Right renal cortex interstitium (tissue), 3 donors: ENCODE measurements at regions not wholly inside any gene's neighbourhood (a gene's known extent, or its start where the extent isn't known, plus 50 kb on each side); places are given as distances from the start of the nearest gene placed in this dataset.
A peak's percentile ranks its signal among the peaks of the same experiment; 100 is the strongest.

Experiments used
- DNase-seq, 3 donors: peaks; one replicate each; pipeline ENCODE4 v3.0.0-alpha.2; 2013; ENCODE audit warnings: low read depth in 3 of 3, low spot score in 2 of 3

DNA sequence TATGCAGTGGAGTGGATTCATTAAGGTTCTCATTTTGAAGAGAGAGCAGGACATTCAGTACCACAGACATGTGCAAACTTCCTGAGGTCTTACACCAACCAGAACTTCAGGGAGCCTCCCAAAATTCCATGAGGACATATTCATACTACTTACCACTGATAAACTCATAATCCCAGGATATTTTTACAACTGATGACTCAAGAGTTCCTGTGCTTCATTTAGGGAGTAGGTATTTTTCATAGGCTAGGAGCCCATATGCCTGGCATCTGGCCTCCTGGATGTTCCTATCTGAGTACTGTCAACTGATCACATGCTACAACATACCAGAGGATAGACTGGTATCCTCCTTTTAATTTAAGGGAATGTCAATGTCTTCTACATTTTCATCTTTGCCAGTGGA is 578.0 kb downstream of the EFNA5 start:
- no peak for DNase-seq

DNA sequence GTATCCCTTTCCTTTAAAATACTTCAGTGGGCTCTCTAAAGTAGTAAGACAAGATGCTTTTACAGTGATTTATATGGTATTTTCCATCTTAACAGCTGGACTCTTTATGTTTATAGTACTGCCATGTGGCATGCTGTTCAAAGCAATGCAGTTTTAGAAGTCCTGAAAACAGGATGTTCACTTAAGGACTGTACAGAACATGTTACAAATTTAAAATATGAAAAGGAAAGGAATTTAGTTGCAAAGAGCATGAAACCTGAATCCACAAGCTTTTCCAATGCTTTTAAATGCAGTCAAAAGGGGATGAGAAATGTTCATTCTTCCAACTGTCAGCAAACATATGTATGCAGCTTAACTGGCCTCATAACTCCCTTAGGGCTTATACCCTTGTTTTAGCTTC is 580.2 kb downstream of the EFNA5 start:
- peak in 1 of 3 donors; percentile 20 for DNase-seq

DNA sequence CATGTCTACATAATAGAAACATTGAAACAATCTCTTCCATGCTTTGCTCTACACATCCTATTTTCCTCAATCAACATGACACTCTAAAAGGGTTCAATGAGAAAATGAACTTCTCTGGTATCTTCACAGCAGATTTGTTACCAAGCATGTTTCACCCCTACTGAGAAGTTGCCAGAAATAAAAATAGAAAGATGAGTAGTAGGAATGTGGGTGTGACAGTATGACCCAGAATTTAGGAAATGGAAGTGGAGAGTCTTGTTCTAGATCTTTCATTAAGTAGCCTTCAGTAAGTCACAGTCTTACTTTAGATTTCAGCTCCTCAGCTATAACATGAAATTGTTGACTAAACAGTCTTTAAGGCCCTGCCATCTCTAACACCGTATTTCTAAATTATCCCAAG is 581.8 kb downstream of the EFNA5 start:
- DNase-seq = no peak

DNA sequence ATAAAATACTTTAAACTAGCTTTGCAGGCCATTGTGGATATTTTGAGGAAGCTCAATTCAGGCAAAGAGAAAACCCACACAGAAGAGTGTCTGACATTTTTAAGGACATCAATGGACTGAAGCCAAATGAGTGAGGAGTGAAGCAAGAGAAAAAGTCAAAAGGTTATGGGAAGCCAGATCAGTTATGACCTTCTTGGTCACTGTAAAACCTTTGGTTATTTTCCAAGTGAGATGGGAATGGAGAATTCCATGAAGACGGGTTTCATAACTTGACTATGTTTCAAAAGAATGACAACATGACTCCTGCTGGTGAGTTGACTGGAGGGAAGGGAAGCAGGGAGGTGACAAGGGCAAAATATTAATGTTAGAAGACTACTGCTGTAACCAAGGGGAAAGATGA is 585.2 kb downstream of the EFNA5 start:
- DNase-seq = no peak

DNA sequence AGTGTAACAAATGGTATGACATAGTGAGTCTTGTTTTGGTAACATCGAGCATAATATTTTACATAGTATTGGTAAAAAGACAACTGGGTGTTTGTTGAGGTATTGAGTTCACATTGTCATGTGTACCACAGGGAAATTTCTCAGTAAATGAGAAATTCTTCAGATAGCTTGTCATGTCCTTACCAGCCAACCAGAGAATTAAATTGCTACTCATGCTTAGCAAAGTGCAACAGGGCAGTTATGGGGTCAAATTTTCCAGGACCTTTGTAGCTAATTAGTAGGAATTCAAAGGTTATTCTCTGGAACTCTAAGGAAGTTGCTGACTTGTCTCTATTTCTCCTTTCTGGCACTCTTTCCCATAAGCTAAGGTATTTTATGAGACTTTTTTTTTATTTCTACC is 595.7 kb downstream of the EFNA5 start:
- DNase-seq = no peak

DNA sequence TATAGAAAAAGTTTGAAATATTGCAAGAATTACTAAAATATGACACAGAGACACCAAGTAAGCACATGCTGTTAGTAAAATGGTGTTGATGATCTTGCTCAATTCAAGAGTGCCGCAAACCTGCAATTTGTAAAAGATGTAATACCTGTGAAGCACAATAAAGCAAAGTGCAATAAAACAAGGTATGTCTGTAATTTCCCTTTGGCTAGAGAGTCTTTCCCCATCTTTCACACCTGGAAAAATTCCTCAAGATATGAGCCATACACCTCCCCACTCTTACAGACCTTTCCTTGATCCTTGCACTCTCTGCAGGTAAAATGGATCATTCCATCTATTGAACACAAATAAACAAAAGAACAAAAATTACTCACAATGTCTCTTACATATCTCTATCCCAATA is 597.8 kb downstream of the EFNA5 start:
- DNase-seq = no peak

DNA sequence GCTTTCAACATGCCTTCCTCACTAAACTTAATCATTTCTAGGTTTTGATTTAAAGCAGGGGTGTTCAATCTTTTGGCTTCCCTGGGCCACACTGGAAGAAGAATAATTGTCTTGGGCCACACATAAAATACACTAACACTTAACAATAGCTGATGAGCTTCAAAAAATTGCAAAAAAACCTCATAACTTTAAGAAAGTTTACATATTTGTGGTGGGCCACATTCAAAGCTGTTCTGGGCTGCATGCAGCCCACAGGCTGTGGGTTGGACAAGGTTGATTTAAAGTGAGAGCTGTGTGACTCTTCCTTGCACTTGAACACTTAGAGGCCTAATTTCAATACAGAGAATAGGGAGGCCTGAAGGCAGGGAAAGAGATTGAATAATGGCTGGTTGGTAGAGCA is 598.3 kb downstream of the EFNA5 start:
- DNase-seq = no peak

DNA sequence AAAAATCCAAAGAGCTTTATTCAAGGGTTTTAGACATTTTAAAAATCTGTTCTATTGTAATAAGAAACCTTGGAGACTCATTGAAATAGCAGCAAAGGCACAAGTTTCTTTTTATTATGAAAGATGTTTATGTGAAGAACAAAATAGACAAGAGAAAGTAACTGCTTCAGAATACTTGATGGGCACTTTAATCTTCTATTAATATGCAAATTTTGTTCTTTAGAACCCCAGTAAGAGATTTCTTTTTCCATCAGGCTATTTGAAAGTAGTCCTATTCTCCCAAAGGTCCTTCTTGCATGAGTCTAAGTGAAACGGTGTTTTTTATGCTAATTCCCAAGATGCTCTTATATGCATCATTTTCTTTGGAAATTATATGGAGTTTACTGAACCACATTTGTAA is 602.0 kb downstream of the EFNA5 start:
- no peak for DNase-seq

DNA sequence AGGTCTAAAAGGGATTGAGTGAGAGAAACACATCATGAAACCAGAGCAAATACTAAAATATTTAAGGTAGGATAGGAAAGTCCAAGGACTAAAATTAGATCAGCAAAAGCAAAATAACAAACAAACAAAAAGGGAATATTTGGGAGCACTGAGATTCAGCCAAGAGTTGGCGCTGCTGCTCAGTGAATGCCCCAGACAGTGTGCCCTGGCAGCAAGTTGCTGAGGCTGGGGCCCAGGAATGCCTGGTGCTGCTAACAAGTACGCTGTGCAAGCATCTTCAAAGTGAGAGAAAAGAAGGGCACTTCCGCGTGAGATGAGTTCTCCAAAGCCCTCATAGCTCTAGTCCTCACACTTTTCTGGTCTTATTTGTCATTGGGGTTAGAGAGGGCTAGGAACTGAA is 603.3 kb downstream of the EFNA5 start:
- no peak for DNase-seq

DNA sequence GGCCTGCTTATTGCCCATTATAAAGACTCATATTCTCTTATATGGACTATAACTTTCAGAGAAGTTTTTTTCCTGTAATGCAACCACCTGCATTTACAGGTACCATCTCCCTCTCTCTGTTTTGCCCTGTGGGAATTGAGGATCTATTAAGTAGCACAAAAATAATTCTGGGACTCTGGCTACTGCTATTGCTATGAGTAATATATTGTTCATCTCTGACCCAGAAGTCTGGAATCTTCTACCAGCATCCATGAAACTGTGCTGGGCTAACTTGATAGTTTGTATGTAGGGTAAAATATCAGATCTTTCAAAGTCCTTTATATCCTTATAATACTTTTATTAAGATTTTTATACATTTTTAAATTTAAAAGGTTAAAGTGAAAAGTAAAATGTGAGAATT is 607.2 kb downstream of the EFNA5 start:
- no peak for DNase-seq

DNA sequence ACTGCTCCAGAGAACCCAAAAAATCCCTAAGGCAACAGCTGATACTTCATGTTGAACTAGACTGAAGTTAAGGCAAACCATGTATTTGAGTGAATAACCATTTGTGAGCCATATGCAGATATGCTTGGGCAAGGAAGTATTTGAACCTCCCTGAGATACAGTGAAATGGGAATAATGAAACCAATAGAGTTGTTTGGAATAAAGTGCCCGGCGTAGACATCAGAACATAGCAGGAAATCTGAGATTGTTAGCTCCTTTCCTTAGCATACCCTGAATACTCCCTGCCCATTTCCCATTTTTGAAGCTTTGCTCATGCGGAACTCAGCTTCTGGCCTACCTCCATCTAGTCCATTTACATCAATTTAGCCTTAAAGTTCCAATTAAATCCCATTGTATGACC is 611.9 kb downstream of the EFNA5 start:
- no peak for DNase-seq

DNA sequence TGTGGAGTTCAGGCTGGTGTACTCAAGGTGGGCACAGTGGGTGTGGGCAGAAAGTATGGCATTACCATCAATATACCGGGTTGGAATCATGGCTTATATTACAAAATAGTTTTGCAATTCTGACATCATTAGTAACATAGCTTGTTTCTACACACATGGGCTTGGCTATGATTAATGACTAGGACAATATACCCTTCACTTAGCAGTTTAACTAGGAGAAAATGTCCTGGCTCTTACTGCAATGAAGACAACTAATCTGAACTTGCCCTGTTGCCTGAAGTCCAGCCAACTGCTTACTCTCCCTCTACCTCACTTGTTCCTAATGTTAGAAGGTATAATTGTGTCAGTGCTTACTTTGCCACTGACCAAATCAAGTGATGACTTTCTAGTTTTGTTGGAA is 612.5 kb downstream of the EFNA5 start:
- no peak for DNase-seq

DNA sequence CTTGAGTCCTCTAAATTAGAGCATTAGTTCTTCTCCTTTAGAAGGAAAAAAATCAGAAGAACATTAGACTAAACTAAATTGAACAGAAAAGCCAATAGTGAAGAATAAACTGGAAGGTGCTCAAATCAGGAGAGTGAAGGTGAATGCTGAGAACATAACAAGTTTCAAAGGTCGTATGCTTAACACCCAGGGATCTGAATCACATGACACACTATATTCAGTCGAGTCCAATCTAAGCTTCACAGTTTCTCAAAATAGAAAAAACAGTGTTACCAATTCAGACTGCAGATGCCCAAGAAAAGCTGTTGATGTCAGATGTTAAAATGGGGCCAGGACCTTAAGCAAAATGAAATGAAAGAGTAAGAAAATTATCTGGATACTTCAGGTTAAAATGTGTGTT is 614.5 kb downstream of the EFNA5 start:
- DNase-seq = no peak

DNA sequence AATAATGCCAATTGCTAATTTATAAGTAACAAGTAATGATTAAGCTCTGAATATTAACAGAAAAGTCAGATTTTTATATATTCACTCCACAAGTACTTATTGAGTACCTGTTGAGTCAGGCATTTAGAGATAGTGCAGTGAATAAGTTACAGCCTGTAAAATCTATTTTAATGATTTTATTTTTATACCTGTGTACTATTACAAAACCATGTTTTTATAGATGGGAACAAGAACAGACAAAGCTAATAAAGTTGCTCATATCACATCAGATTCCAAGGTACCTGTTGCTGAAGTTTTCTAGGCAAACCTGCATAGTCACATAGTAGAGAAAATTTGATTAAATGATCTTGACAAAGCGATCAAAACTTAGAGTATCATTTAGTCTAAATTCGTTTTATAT is 623.7 kb downstream of the EFNA5 start:
- DNase-seq = no peak

DNA sequence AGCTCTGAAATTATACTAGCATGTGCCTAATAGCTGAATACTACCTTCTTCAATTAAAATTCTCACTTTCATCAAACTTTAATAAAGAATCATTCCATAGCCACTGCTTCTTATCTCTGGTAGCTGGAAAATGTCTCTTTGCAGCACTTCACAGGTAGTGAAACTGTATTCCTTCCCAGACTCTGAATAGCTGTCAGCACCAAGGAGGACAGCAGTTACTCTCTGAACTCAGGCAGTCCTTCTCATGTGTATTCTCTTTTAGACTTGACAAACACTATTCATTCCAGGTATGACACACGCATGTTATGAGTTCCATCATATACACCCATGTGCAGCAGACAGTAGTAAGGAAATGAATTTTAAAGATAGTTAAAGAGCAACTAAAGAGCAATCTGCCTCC is 627.1 kb downstream of the EFNA5 start:
- DNase-seq = no peak

DNA sequence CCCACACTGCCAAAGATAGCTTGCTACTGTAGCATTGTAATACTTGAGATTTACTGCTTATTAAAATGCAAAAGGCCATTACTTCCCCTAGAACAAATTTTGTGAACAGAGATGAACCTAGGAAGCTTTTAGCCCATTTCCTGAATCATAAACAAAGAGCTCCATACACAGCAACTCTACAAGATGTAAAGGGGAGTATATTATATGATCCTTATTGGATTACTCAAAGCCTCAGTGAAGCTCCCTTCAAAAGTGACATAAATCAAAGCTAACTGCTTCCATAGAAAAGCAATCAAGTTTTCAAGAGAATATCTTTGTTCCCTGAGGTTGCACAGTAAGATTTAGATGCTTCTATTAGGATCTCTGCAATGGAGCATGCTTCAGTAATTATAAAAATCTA is 629.8 kb downstream of the EFNA5 start:
- no peak for DNase-seq

DNA sequence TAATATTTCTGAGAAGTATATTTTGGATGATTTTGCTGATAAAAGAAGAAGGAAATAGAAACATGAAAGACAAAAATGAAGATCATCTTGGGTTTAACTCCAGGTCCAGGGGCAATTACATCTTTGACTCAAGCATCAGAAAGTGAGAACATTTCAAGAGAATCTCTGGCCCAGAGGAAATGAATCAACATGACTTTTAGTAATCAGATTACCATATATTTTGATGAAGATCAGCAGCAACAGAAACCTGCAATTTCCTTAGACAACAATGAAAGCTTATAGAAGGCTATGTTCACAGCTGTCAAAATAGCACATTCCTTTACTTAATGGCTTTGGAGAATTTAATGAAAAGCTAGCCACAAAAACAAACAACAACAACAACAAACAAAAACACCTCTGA is 638.1 kb downstream of the EFNA5 start:
- DNase-seq = no peak

DNA sequence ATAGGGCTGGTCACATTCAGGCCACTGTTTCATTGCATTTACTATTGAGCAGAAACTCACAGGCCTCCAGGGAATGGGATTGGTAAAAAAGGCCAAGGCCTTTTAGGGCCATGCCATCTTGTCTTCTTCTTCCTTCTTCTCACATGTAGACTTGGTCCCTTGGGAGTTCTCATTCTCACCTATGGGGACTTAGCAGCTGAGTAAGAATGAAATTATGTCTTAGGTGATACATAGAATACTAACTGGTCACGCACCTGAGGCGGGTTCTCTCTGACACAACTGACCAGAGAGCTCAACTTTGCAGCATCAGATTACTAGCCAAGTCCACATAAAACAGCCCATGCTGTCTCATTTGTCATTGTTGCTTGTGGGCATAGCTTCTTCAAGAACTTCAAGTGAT is 641.8 kb downstream of the EFNA5 start:
- DNase-seq = no peak

DNA sequence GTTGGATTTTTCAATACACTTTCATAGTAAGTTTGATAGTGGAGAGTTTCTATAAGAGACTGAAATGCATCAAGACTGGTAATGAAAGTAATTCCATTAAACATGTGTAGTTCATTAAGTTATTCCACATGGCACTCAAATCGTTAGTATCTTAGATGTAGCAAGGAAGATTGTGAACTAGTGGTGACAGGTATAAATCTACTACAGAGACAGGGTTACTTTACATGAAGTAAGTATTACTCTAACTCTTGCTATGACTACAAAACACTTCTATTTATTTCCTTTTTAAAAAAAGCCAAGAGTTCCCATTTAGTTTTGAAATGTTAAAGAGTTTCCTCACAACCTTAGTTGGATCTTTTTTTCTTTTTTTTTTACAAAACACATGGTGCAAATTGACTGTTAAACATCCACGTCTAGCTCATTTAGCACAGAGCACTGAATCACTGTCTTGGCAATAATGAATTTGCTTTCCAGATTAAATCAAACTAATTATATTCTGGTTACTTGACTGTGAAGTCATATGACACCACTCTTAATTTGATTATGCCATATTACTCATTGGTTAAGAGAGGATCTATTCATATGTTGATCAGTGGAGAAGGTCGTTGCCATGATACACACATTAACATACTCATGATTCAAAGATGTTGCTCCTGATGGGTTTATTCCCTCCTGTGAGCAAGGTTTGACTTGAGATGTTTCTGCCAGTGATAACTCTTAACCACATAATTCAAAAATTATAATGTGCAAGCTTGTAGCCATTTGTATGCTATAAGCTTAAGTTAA is 644.8 kb downstream of the EFNA5 start:
- DNase-seq = no peak

DNA sequence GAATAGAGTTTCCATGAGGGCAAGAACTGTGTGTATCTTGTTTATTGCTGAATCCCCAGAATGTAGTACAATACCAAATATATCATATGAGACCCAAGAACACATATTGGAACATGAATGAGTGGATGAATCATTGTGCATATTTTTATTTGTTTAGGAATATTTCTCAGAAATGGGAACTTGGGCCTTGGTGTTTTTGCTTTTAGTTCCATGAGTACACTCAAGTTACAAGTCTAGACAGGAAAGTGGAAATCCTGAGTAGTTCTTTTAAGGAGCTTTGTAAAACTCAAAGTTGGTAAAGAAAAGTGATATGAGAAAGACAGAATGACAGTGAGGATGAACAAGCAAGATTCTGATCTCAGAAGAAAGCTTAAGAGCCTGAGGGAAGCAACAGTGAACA is 647.0 kb downstream of the EFNA5 start:
- no peak for DNase-seq

DNA sequence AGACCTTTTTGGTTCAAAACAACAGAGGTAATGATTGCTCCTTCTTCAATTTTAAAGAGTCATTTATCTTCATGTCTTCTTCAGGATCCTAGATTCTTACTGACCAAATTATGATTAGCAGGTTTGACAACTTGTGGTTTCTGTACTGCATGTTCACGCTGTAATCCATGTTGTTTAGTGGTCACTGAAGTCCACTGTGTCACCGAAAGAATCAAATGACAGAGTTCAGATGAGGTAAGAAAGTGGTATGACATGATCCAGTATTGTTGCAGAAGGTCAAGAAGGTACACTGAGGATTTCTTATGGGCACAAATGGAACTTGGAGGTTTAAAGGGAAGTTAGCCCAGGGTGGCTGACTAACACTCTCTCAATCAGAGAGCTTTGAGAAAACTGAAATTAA is 649.2 kb downstream of the EFNA5 start:
- no peak for DNase-seq

DNA sequence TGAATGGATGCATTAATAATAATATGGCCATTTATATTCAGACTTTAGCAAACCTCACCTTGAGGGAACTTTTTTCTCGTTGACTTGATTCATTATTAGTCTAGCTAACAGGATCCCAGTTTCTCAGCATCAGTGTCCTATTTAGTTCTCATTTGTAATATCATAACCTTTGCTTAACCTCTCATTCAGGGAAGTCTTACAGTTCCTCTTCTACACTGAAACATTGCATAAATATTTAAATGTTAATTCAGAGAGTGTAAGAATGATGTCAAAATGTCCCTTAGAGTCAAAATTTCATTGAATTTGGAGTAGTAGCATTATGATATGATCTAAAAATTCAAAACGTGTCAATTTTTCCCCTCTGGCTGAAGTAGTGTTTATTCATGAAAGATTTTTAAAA is 650.1 kb downstream of the EFNA5 start:
- no peak for DNase-seq

DNA sequence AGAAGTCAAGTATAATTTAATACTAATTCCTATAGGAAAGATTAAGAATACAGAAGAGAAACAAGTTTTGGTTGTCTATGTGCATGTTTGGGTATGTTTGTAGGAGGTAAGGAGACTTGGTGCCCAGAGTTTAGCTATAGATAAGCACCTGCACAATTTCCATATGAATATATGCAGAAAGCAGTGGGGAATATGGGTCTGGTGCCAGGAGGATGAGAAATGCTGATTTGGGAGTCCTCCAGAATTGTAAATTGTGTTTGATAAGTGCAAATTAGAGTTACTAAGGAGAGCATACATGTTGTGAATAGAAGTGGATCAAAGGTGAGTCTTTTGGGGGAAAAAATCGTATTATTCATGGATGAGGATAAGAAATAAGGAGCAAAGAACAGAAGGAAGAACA is 653.1 kb downstream of the EFNA5 start:
- no peak for DNase-seq
